IMR-90 (cell line): ENCODE measurements at regions not wholly inside any gene's neighbourhood (a gene's known extent, or its start where the extent isn't known, plus 50 kb on each side); places are given as distances from the start of the nearest gene placed in this dataset.

ENCODE experiments used
- ATAC-seq: fragments of 200-7000 bp; cut with Tn5 transposase; 2 replicates; pipeline ENCODE4 v1.9.1; 2020; ENCODE audit warnings: low read depth, mild to moderate bottlenecking, moderate library complexity
- BruUV-seq: library from RNA; stranded (reverse); fragments of 400-500 nt; replicated peaks from 2 replicates; lab custom pipeline; 2021; lab: Mats Ljungman, UMichigan
- CTCF ChIA-PET: fragments of 300-600 bp; formaldehyde crosslinking; extraction: SDS; loops from one replicate; lab custom pipeline; 2021; ENCODE audit warnings: antibody characterized with exemption; lab: Yijun Ruan, JAX
- POLR2A ChIA-PET: fragments of 300-600 bp; sonication (Branson Sonifier 250); formaldehyde crosslinking; loops from one replicate; lab custom pipeline; 2022; ENCODE audit warnings: antibody characterized with exemption; ENCODE audit not compliant: unreplicated experiment; lab: Charles Lee
- DNase-seq: peaks from one replicate; pipeline ENCODE4 v3.0.0; 2013
- H2AFZ ChIP-seq: replicated peaks from 2 replicates; pipeline ENCODE3; 2013; ENCODE audit warnings: low read length, mild to moderate bottlenecking; ENCODE audit not compliant: poor library complexity
- H2AK5ac ChIP-seq: 2 replicates; pipeline ENCODE4 v1.6.1; 2013; ENCODE audit warnings: low read depth, low read length, inconsistent platforms
- H2AK9ac ChIP-seq: replicated peaks from 2 replicates; pipeline ENCODE3; 2013; ENCODE audit warnings: mild to moderate bottlenecking, low read depth, low read length, moderate library complexity; ENCODE audit not compliant: poor library complexity
- H2BK120ac ChIP-seq: 2 replicates; pipeline ENCODE4 v1.6.1; 2013; ENCODE audit warnings: low read depth, low read length, inconsistent platforms
- H2BK15ac ChIP-seq: 3 replicates; pipeline ENCODE4 v1.6.1; 2013; ENCODE audit warnings: low read depth, low read length, inconsistent platforms
- H2BK20ac ChIP-seq: 2 replicates; pipeline ENCODE4 v1.6.1; 2013; ENCODE audit warnings: low read depth, mild to moderate bottlenecking, inconsistent platforms, low read length, moderate library complexity
- H2BK5ac ChIP-seq: 2 replicates; pipeline ENCODE4 v1.6.1; 2013; ENCODE audit warnings: mild to moderate bottlenecking, low read depth, low read length, inconsistent platforms; ENCODE audit not compliant: poor library complexity, severe bottlenecking
- H3K14ac ChIP-seq: replicated peaks from 2 replicates; pipeline ENCODE4 v1.6.1; 2013; ENCODE audit warnings: low read depth, low read length, inconsistent platforms
- H3K18ac ChIP-seq: 2 replicates; pipeline ENCODE4 v1.6.1; 2013; ENCODE audit warnings: low read depth, low read length, control low read depth
- H3K23ac ChIP-seq: 2 replicates; pipeline ENCODE4 v1.6.1; 2013; ENCODE audit warnings: low read depth, low read length, inconsistent platforms
- H3K27ac ChIP-seq: 2 replicates; pipeline ENCODE4 v1.5.1; 2013; ENCODE audit warnings: mild to moderate bottlenecking, control low read depth, low read length; ENCODE audit not compliant: insufficient read depth
- H3K27me3 ChIP-seq: 2 replicates; pipeline ENCODE4 v1.6.1; 2013; ENCODE audit warnings: low read length; ENCODE audit not compliant: control insufficient read depth, insufficient read depth
- H3K36me3 ChIP-seq: 2 replicates; pipeline ENCODE4 v1.6.1; 2013; ENCODE audit warnings: low read length, mixed read lengths; ENCODE audit not compliant: control insufficient read depth, insufficient read depth
- H3K4ac ChIP-seq: 2 replicates; pipeline ENCODE4 v1.6.1; 2013; ENCODE audit warnings: low read depth, low read length, inconsistent platforms
- H3K4me1 ChIP-seq: 2 replicates; pipeline ENCODE4 v1.6.1; 2013; ENCODE audit warnings: low read length, mixed read lengths; ENCODE audit not compliant: control insufficient read depth, insufficient read depth
- H3K4me2 ChIP-seq: 2 replicates; pipeline ENCODE4 v1.6.1; 2013; ENCODE audit warnings: low read depth, mild to moderate bottlenecking, control low read depth, low read length, moderate library complexity
- H3K4me3 ChIP-seq: 2 replicates; pipeline ENCODE4 v1.5.1; 2013; ENCODE audit warnings: low read depth, mild to moderate bottlenecking, control low read depth, low read length, moderate library complexity; ENCODE audit not compliant: insufficient read depth
- H3K56ac ChIP-seq: 2 replicates; pipeline ENCODE4 v1.6.1; 2013; ENCODE audit warnings: low read length, inconsistent platforms; ENCODE audit not compliant: insufficient read depth; ENCODE audit errors: extremely low read depth
- H3K79me1 ChIP-seq, 2 experiments: 2 replicates each; pipeline ENCODE4 v1.6.1; 2013; ENCODE audit warnings: low read length in 2 of 2, inconsistent platforms in 1 of 2, low read depth in 1 of 2
- H3K9ac ChIP-seq: 2 replicates; pipeline ENCODE4 v1.6.1; 2013; ENCODE audit warnings: low read depth, low read length, control low read depth
- H3K9me1 ChIP-seq: 2 replicates; pipeline ENCODE4 v1.6.1; 2013; ENCODE audit warnings: low read length, inconsistent platforms; ENCODE audit not compliant: insufficient read depth
- H3K9me3 ChIP-seq: 2 replicates; pipeline ENCODE4 v1.6.1; 2013; ENCODE audit warnings: low read length; ENCODE audit not compliant: control insufficient read depth, insufficient read depth
- H4K20me1 ChIP-seq: 2 replicates; pipeline ENCODE4 v1.6.1; 2013; ENCODE audit warnings: low read length, inconsistent platforms; ENCODE audit not compliant: insufficient read depth
- H4K5ac ChIP-seq: 2 replicates; pipeline ENCODE4 v1.6.1; 2013; ENCODE audit warnings: mild to moderate bottlenecking, low read depth, low read length, control low read depth
- H4K8ac ChIP-seq, 2 experiments: 2 replicates each; pipeline ENCODE4 v1.6.1; 2013; ENCODE audit warnings: low read depth in 2 of 2, low read length in 2 of 2, control low read depth in 1 of 2, inconsistent platforms in 1 of 2
- H4K91ac ChIP-seq: 2 replicates; pipeline ENCODE4 v1.6.1; 2013; ENCODE audit warnings: low read depth, low read length, inconsistent platforms; ENCODE audit not compliant: insufficient read depth
- BHLHE40 ChIP-seq: fragments of 150-350 bp; IDR thresholded peaks from 2 replicates; pipeline ENCODE4 v1.6.1; 2016; ENCODE audit warnings: mild to moderate bottlenecking, low read depth, low read length
- WGBS, 2 experiments: methylation state at CpG; one replicate each; pipeline versions ENCODE4 v1.1.5 to v1.1.7; 2013; ENCODE audit warnings: missing lambda C conversion rate in 2 of 2; ENCODE audit not compliant: insufficient read length in 1 of 2; ENCODE audit errors: extremely low coverage in 2 of 2; 5-methylcytosine and 5-hydroxymethylcytosine counted together
- dilution Hi-C: fragments of 300-500 bp; cut with HindIII; formaldehyde crosslinking; loops from one replicate; pipeline ENCODE4 v1.14.3; 2018; ENCODE audit warnings: low sequenced_read_pairs; ENCODE audit not compliant: unreplicated experiment
- in situ Hi-C: fragments of 300-500 bp; cut with MboI; formaldehyde crosslinking; loops from 3 replicates; pipeline ENCODE4 v1.14.3; 2019; ENCODE audit warnings: low sequenced_read_pairs, inconsistent platforms, mixed read lengths
- intact Hi-C: fragments of 100-400 bp; cut with micrococcal nuclease; formaldehyde crosslinking; loops from 2 replicates; pipeline ENCODE4 v1.10.0; 2022

- no peak overlapping the region for H3K9ac ChIP-seq
- in situ Hi-C loops (no loop called here), dilution Hi-C loops (no loop called here), intact Hi-C loops (no loop called here)
- no peak overlapping the region for H2AK9ac ChIP-seq
- no peak overlapping the region for H3K4me2 ChIP-seq
- POLR2A ChIA-PET = no interaction called here
- H3K14ac ChIP-seq = no peak overlapping the region
- H4K5ac ChIP-seq = no peak overlapping the region
- H3K23ac ChIP-seq = no peak overlapping the region
- CTCF ChIA-PET = no interaction called here
- no peak for DNase-seq
- no peaks in the 10 kb centered on the region for H3K4me1 ChIP-seq
- H2AFZ ChIP-seq = no peak overlapping the region
- no peak overlapping the region for H3K27ac ChIP-seq
- no peaks in the 10 kb centered on the region for H3K27me3 ChIP-seq
- no peak overlapping the region for H2BK5ac ChIP-seq
- H4K8ac ChIP-seq = no peak overlapping the region
- H2AK5ac ChIP-seq = no peak overlapping the region
- no peak overlapping the region for H3K4me3 ChIP-seq
- no peaks in the 10 kb centered on the region for H3K79me1 ChIP-seq
- ATAC-seq = no peak
- no peak for TF ChIP-seq BHLHE40
- no peak overlapping the region for H2BK120ac ChIP-seq
- no peak overlapping the region for H3K56ac ChIP-seq
- BruUV-seq = no TSS peak
- no CpG with 5 or more reads among the region's 10 CpGs for WGBS, 2 experiments
- H4K20me1 ChIP-seq = no peaks in the 10 kb centered on the region
- no peak overlapping the region for H4K91ac ChIP-seq
- no peaks in the 10 kb centered on the region for H3K9me1 ChIP-seq
- H2BK20ac ChIP-seq = no peak overlapping the region
- H3K18ac ChIP-seq = no peak overlapping the region
- H3K9me3 ChIP-seq = peaks cover 56% of the 10 kb centered on the region
- H2BK15ac ChIP-seq = no peak overlapping the region
- no peak overlapping the region for H3K4ac ChIP-seq
- H3K36me3 ChIP-seq = no peaks in the 10 kb centered on the region
Measured at GRCh38 chr18:77870894-77871293, 621.2 kb downstream of the GALR1 start.
